WTC11 (cell line): ENCODE measurements at regions not wholly inside any gene's neighbourhood (a gene's known extent, or its start where the extent isn't known, plus 50 kb on each side); places are given as distances from the start of the nearest gene placed in this dataset.

Experiments
- CTCF ChIP-seq: fragments of 200-600 bp; IDR thresholded peaks from 2 replicates; pipeline ENCODE4 v1.8.0; 2022; ENCODE audit warnings: antibody characterized with exemption
- GTF2I ChIP-seq: fragments of 250-450 bp; sonication (Bioruptor Pico); conservative IDR thresholded peaks from 2 replicates; pipeline ENCODE4 v1.4.0; 2021; ENCODE audit warnings: mild to moderate bottlenecking
- MAX ChIP-seq: sonication (generic); formaldehyde crosslinking; IDR thresholded peaks from 2 replicates; pipeline ENCODE4 v1.8.0; 2022; ENCODE audit warnings: mild to moderate bottlenecking, missing genetic modification reagents
- NFYB ChIP-seq: sonication (generic); formaldehyde crosslinking; conservative IDR thresholded peaks from 2 replicates; pipeline ENCODE4 v1.8.0; 2022; ENCODE audit warnings: low read depth, missing genetic modification reagents
- STAT6 ChIP-seq: sonication (generic); formaldehyde crosslinking; conservative IDR thresholded peaks from 2 replicates; pipeline ENCODE4 v1.8.1; 2023; ENCODE audit warnings: mild to moderate bottlenecking, low read depth, missing genetic modification reagents, moderate library complexity

- no peak for TF ChIP-seq MAX (CRISPR knock-in tag)
- no peak for TF ChIP-seq CTCF
- no peak for TF ChIP-seq NFYB
- TF ChIP-seq STAT6, result no peak
- TF ChIP-seq GTF2I (CRISPR knock-in tag), result no peak
Measured at GRCh38 chr14:54135804-54136280, 179.2 kb upstream of the BMP4 start.
